ENCODE measurements at regions not wholly inside any gene's neighbourhood (a gene's known extent, or its start where the extent isn't known, plus 50 kb on each side); places are given as distances from the start of the nearest gene placed in this dataset.

- no peaks in the 10 kb centered on the region for H3K27me3 ChIP-seq (replicated peaks; ENCODE audit: insufficient read depth)
- no peak overlapping the region for H3K4me3 ChIP-seq
- H3K9me3 ChIP-seq, result no peaks in the 10 kb centered on the region
- H3K36me3 ChIP-seq, result no peaks in the 10 kb centered on the region
- H3K27ac ChIP-seq, result no peak overlapping the region
- no peak for TF ChIP-seq CTCF (IDR thresholded peaks at IDR 0.05)
- no peak for DNase-seq (ENCODE audit: low spot score)
- no peak for ATAC-seq (ENCODE audit: insufficient number of reproducible peaks, low FRiP score, low read depth)
- no peaks in the 10 kb centered on the region for H3K4me1 ChIP-seq (ENCODE audit: control insufficient read depth in 1 of 2, low read depth in 2 of 2)
Observed at GRCh38 chr5:174970502-174970901, 246.1 kb downstream of the MSX2 start.

- DNase-seq (ENCODE audit: low spot score) (no peak), ATAC-seq (ENCODE audit: insufficient number of reproducible peaks, low FRiP score, low read depth) (no peak)
- TF ChIP-seq CTCF (IDR thresholded peaks at IDR 0.05), result no peak
- Histone ChIP-seq H3K36me3 (no peaks in the 10 kb centered on the region), H3K4me3 (no peak overlapping the region), H3K27me3 (replicated peaks; ENCODE audit: insufficient read depth) (no peaks in the 10 kb centered on the region), H3K4me1 (ENCODE audit: control insufficient read depth in 1 of 2, low read depth in 2 of 2) (peaks cover 0 to 7% of the 10 kb centered on the region in 2 donors), H3K27ac (no peak overlapping the region), H3K9me3 (no peaks in the 10 kb centered on the region)
Observed at GRCh38 chr5:174953871-174954270, 229.5 kb downstream of the MSX2 start.

GRCh38 chr5:174951151-174951780, 226.9 kb downstream of the MSX2 start:
- Histone ChIP-seq H3K4me1 (ENCODE audit: control insufficient read depth in 1 of 2, low read depth in 2 of 2) (peaks cover 0 to 7% of the 10 kb centered on the region in 2 donors), H3K4me3 (no peak overlapping the region), H3K36me3 (no peaks in the 10 kb centered on the region), H3K27me3 (replicated peaks; ENCODE audit: insufficient read depth) (no peaks in the 10 kb centered on the region), H3K9me3 (no peaks in the 10 kb centered on the region), H3K27ac (no peak overlapping the region)
- TF ChIP-seq CTCF (IDR thresholded peaks at IDR 0.05), result peak; percentile 86
- no peak for DNase-seq (ENCODE audit: low spot score)
- ATAC-seq (ENCODE audit: insufficient number of reproducible peaks, low FRiP score, low read depth), result no peak

DNA sequence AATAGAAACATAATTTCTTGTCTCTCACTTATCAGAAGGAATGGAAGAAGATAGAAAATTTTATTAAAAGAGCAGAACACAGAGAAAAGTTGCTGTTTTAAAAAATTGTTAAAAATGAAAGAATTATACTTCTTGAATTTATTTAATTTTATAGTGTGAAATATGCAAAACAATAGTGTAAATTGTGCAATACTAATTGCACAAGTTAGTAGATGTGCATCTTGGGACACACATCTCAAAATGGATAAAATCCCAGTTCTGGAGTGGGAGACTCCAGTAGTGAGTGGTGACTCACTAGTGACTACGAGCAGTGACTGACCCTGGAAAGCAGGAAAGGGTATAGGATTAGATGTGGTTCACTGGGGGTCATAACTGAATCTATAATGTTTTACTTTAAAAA, 223.2 kb downstream of the MSX2 start:
- ATAC-seq (ENCODE audit: insufficient number of reproducible peaks, low FRiP score, low read depth) (no peak), DNase-seq (ENCODE audit: low spot score) (no peak)
- no peak overlapping the region for H3K4me3 ChIP-seq
- no peak overlapping the region for H3K27ac ChIP-seq
- H3K9me3 ChIP-seq, result no peaks in the 10 kb centered on the region
- H3K4me1 ChIP-seq (ENCODE audit: control insufficient read depth in 1 of 2, low read depth in 2 of 2), result no peaks in the 10 kb centered on the region
- H3K36me3 ChIP-seq, result no peaks in the 10 kb centered on the region
- no peaks in the 10 kb centered on the region for H3K27me3 ChIP-seq (replicated peaks; ENCODE audit: insufficient read depth)
- no peak for TF ChIP-seq CTCF (IDR thresholded peaks at IDR 0.05)

DNA sequence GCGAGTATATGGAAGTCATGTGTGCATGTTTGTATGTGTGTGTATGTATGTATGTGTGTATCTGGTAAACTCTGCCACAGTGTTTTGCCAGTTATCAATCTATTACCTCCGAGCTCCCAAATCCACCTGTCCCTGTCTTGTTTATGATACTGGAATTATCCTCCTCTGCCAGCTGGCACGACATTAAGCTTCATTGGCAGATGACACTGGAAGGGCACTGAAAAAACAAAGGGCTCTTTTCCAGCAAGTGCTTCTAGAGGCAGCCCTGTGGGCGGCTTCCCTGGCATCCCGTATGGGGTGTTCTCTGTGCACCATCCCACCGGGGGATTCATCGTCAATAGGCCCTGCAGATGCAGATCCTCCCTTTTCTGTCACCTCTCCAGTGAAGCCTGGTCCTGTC, 221.5 kb downstream of the MSX2 start:
- Histone ChIP-seq H3K4me3 (no peak overlapping the region), H3K36me3 (no peaks in the 10 kb centered on the region), H3K9me3 (no peaks in the 10 kb centered on the region), H3K4me1 (ENCODE audit: control insufficient read depth in 1 of 2, low read depth in 2 of 2) (no peaks in the 10 kb centered on the region), H3K27ac (no peak overlapping the region), H3K27me3 (replicated peaks; ENCODE audit: insufficient read depth) (no peaks in the 10 kb centered on the region)
- no peak for TF ChIP-seq CTCF (IDR thresholded peaks at IDR 0.05)
- no peak for DNase-seq (ENCODE audit: low spot score)
- no peak for ATAC-seq (ENCODE audit: insufficient number of reproducible peaks, low FRiP score, low read depth)

Data from thoracic aorta (tissue), 2 donors.